ENCODE measurements at regions not wholly inside any gene's neighbourhood (a gene's known extent, or its start where the extent isn't known, plus 50 kb on each side); places are given as distances from the start of the nearest gene placed in this dataset.
"Not testable (repeated sequence)": the region's sequence is repeated elsewhere in the genome, so short reads cannot be mapped to it uniquely, and the experiment has no call there.

DNA sequence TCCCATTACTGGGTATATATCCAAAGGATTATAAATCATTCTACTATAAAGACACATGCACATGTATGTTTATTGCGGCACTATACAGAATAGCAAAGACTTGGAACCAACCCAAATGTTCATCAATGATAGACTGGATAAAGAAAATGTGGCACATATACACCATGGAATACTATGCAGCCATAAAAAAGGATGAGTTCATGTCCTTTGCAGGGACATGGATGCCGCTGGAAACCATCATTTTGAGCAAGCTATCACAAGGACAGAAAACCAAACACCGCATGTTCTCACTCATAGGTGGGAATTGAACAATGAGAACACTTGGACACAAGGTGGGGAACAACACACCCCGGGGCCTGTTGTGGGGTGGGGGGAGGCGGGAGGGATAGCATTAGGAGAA lies 57.0 kb upstream of the NEUROD1 start:
- H3K27ac Mint-ChIP-seq; H3K4me3 Mint-ChIP-seq; H3K36me3 Mint-ChIP-seq (ENCODE audit: low read depth); CTCF ChIA-PET; H3K4me1 ChIP-seq (ENCODE audit: insufficient read depth, low read length); H3K9me3 ChIP-seq (ENCODE audit: control insufficient read depth in 1 of 2, insufficient read depth in 1 of 2, low read length in 2 of 2); H3K4me1 Mint-ChIP-seq (ENCODE audit: low read depth); intact Hi-C loops (cut with DNase I, micrococcal nuclease); DNase-seq; H3K27ac ChIP-seq (ENCODE audit: low read depth in 1 of 2, low read length in 2 of 2); POLR2A ChIA-PET; H3K36me3 ChIP-seq (ENCODE audit: insufficient read depth, low read length); ATAC-seq (ENCODE audit: poor library complexity); H3K9me3 Mint-ChIP-seq; H3K4me3 ChIP-seq (ENCODE audit: low read length); H3K27me3 ChIP-seq (ENCODE audit: control insufficient read depth in 1 of 2, insufficient read depth in 2 of 2, low read length in 2 of 2): not testable (repeated sequence)
- peaks cover 21% of the 10 kb centered on the region for H3K27me3 Mint-ChIP-seq

DNA sequence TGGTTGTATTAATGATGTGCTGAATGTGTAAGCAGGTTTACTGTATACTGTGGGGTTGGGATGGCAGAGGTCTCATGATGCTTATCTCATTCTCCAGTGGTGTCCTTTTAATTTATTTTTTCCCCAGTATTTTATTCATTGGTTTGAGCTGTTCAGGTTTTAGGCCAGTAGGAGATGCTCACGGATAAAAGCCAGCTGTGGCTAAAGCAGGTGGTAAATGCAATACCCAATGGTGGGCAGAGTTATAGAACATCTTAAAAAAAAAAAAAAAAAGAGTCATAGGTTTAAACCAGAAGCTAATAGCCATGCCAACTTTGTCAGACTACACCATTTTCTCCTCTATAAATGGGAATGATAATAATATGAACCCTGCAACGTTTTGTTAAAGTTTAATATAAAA lies 57.8 kb upstream of the NEUROD1 start:
- H3K27ac ChIP-seq (ENCODE audit: low read depth in 1 of 2, low read length in 2 of 2): no peak overlapping the region
- peaks cover 15% of the 10 kb centered on the region for H3K27me3 Mint-ChIP-seq
- H3K27me3 ChIP-seq (ENCODE audit: control insufficient read depth in 1 of 2, insufficient read depth in 2 of 2, low read length in 2 of 2): no peaks in the 10 kb centered on the region
- H3K27ac Mint-ChIP-seq: no peak overlapping the region
- intact Hi-C loops (cut with DNase I, micrococcal nuclease): no loop called here
- no peaks in the 10 kb centered on the region for H3K4me1 ChIP-seq (ENCODE audit: insufficient read depth, low read length)
- H3K4me1 Mint-ChIP-seq (ENCODE audit: low read depth): no peaks in the 10 kb centered on the region
- no peaks in the 10 kb centered on the region for H3K36me3 Mint-ChIP-seq (ENCODE audit: low read depth)
- H3K4me3 ChIP-seq (ENCODE audit: low read length): no peak overlapping the region
- no peak overlapping the region for H3K4me3 Mint-ChIP-seq
- no peaks in the 10 kb centered on the region for H3K9me3 ChIP-seq (ENCODE audit: control insufficient read depth in 1 of 2, insufficient read depth in 1 of 2, low read length in 2 of 2)
- H3K9me3 Mint-ChIP-seq: no peaks in the 10 kb centered on the region
- ChIA-PET CTCF (no interaction called here), POLR2A (no interaction called here)
- ATAC-seq (ENCODE audit: poor library complexity) (no peak), DNase-seq (no peak)
- TF ChIP-seq, protein P1, sequence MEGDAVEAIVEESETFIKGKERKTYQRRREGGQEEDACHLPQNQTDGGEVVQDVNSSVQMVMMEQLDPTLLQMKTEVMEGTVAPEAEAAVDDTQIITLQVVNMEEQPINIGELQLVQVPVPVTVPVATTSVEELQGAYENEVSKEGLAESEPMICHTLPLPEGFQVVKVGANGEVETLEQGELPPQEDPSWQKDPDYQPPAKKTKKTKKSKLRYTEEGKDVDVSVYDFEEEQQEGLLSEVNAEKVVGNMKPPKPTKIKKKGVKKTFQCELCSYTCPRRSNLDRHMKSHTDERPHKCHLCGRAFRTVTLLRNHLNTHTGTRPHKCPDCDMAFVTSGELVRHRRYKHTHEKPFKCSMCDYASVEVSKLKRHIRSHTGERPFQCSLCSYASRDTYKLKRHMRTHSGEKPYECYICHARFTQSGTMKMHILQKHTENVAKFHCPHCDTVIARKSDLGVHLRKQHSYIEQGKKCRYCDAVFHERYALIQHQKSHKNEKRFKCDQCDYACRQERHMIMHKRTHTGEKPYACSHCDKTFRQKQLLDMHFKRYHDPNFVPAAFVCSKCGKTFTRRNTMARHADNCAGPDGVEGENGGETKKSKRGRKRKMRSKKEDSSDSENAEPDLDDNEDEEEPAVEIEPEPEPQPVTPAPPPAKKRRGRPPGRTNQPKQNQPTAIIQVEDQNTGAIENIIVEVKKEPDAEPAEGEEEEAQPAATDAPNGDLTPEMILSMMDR (IDR thresholded peaks at IDR 0.05): no peak
- no peaks in the 10 kb centered on the region for H3K36me3 ChIP-seq (ENCODE audit: insufficient read depth, low read length)

DNA sequence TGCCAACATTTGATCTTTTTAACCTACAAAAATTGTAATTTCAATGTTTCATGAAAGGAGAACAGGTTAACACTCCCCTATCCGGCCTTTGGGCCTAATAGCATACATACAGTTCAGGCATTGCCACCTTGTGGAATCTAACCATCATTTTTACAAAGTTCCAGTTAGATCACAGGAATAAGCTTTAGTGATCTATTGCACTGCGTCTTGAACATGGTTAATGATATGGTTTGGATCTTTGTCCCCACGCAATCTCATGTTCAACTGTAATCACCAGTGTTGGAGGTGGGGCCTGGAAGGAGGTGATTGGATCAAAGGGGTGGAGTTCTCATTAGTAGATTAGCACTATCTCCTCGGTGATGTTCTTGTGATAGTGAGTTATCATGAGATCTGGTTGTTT lies 58.2 kb upstream of the NEUROD1 start:
- Mint-ChIP-seq H3K4me1 (ENCODE audit: low read depth) (no peaks in the 10 kb centered on the region), H3K27me3 (peaks cover 15% of the 10 kb centered on the region), H3K27ac (no peak overlapping the region), H3K9me3 (no peaks in the 10 kb centered on the region), H3K36me3 (ENCODE audit: low read depth) (no peaks in the 10 kb centered on the region), H3K4me3 (no peak overlapping the region)
- TF ChIP-seq, protein P1 (IDR thresholded peaks at IDR 0.05): no peak
- Histone ChIP-seq H3K4me3 (ENCODE audit: low read length) (no peak overlapping the region), H3K27ac (ENCODE audit: low read depth in 1 of 2, low read length in 2 of 2) (no peak overlapping the region), H3K4me1 (ENCODE audit: insufficient read depth, low read length) (no peaks in the 10 kb centered on the region), H3K36me3 (ENCODE audit: insufficient read depth, low read length) (no peaks in the 10 kb centered on the region), H3K9me3 (ENCODE audit: control insufficient read depth in 1 of 2, insufficient read depth in 1 of 2, low read length in 2 of 2) (no peaks in the 10 kb centered on the region), H3K27me3 (ENCODE audit: control insufficient read depth in 1 of 2, insufficient read depth in 2 of 2, low read length in 2 of 2) (no peaks in the 10 kb centered on the region)
- POLR2A ChIA-PET: no interaction called here
- intact Hi-C loops (cut with DNase I, micrococcal nuclease): no loop called here
- DNase-seq (no peak), ATAC-seq (ENCODE audit: poor library complexity) (no peak)
- CTCF ChIA-PET: no interaction called here

DNA sequence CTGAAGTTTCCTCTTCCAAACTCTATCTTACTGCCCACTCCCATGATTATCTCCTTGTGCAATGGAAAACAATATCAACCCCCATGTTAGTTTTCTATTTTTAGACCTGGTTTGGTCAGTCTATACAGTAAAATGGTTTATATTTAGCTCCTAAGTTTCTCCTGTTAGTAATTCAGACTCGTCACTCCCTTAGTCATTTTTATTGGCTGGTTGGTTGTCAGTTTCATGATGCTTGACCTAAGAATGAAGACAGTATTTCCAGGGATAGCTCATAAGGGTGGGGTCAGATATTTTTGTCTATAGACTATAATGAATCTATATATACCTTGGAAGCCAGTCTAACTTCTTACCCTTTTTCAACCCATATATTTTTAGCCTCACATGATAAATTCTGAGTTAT lies 61.4 kb upstream of the NEUROD1 start:
- Histone ChIP-seq H3K4me1 (ENCODE audit: insufficient read depth, low read length) (no peaks in the 10 kb centered on the region), H3K36me3 (ENCODE audit: insufficient read depth, low read length) (no peaks in the 10 kb centered on the region), H3K27me3 (ENCODE audit: control insufficient read depth in 1 of 2, insufficient read depth in 2 of 2, low read length in 2 of 2) (no peaks in the 10 kb centered on the region), H3K27ac (ENCODE audit: low read depth in 1 of 2, low read length in 2 of 2) (no peak overlapping the region), H3K9me3 (ENCODE audit: control insufficient read depth in 1 of 2, insufficient read depth in 1 of 2, low read length in 2 of 2) (no peaks in the 10 kb centered on the region), H3K4me3 (ENCODE audit: low read length) (no peak overlapping the region)
- CTCF ChIA-PET: no interaction called here
- Mint-ChIP-seq H3K27ac (no peak overlapping the region), H3K36me3 (ENCODE audit: low read depth) (no peaks in the 10 kb centered on the region), H3K27me3 (no peaks in the 10 kb centered on the region), H3K4me1 (ENCODE audit: low read depth) (no peaks in the 10 kb centered on the region), H3K9me3 (no peaks in the 10 kb centered on the region), H3K4me3 (no peak overlapping the region)
- TF ChIP-seq, protein P1 (IDR thresholded peaks at IDR 0.05): no peak
- POLR2A ChIA-PET: no interaction called here
- DNase-seq: no peak
- ATAC-seq (ENCODE audit: poor library complexity): no peak
- intact Hi-C loops (cut with DNase I, micrococcal nuclease): loop anchor here (1.0 to 5.0 kb wide), 4 partner anchors 161 to 911 kb away; no protein-coding TSS in a partner anchor

Measured in CD4-positive, alpha-beta T cell (primary cell).